AG04450 (cell line): ENCODE measurements at regions not wholly inside any gene's neighbourhood (a gene's known extent, or its start where the extent isn't known, plus 50 kb on each side); places are given as distances from the start of the nearest gene placed in this dataset.

Experiments used
- CTCF ChIA-PET: fragments of 300-600, 350-600 bp; formaldehyde crosslinking; extraction: SDS; loops from one replicate; lab custom pipeline; 2022; ENCODE audit warnings: antibody characterized with exemption, inconsistent platforms; lab: Charles Lee
- POLR2A ChIA-PET: fragments of 350-600 bp; formaldehyde crosslinking; extraction: SDS; loops from one replicate; lab custom pipeline; 2021; ENCODE audit warnings: antibody characterized with exemption, inconsistent platforms; lab: Yijun Ruan, JAX
- DNase-seq: peaks from one replicate; pipeline ENCODE4 v3.0.0-alpha.2; 2011; ENCODE audit warnings: low read depth, low spot score
- H3K27ac ChIP-seq: one replicate; pipeline ENCODE4 v1.5.1; 2012; ENCODE audit warnings: low read depth, low read length, control low read depth
- H3K27me3 ChIP-seq: one replicate; pipeline ENCODE4 v1.6.0; 2012; ENCODE audit warnings: low read length; ENCODE audit not compliant: control insufficient read depth, insufficient read depth
- H3K4me3 ChIP-seq: 2 replicates; pipeline ENCODE4 v1.5.1; 2011; ENCODE audit warnings: mild to moderate bottlenecking, low read depth, low read length, control low read depth
- H3K9me3 ChIP-seq: 2 replicates; pipeline ENCODE4 v1.5.1; 2012; ENCODE audit warnings: low read length; ENCODE audit not compliant: control insufficient read depth, insufficient read depth
- CTCF ChIP-seq: IDR thresholded peaks from 2 replicates; pipeline ENCODE4 v1.5.1; 2011; ENCODE audit warnings: low read depth, low read length, control low read depth, inconsistent platforms

- H3K27ac ChIP-seq = no peak overlapping the region
- no peak overlapping the region for H3K4me3 ChIP-seq
- ChIA-PET CTCF (no interaction called here), POLR2A (no interaction called here)
- no peak for TF ChIP-seq CTCF
- H3K27me3 ChIP-seq = no peaks in the 10 kb centered on the region
- H3K9me3 ChIP-seq = no peaks in the 10 kb centered on the region; the same call in 1 of the 2 replicates
- no peak for DNase-seq
Observed at GRCh38 chr10:63887600-63888370, 366.6 kb downstream of the REEP3 start.

- CTCF ChIA-PET = no interaction called here
- no peaks in the 10 kb centered on the region for H3K27me3 ChIP-seq
- no peaks in the 10 kb centered on the region; the same call in 1 of the 2 replicates for H3K9me3 ChIP-seq
Observed at GRCh38 chr10:63889803-63890202, 368.6 kb downstream of the REEP3 start.

GRCh38 chr10:63896992-63897391, 375.8 kb downstream of the REEP3 start:
- TF ChIP-seq CTCF = no peak
- no peak for DNase-seq
- Histone ChIP-seq H3K9me3 (no peaks in the 10 kb centered on the region), H3K27me3 (no peaks in the 10 kb centered on the region), H3K4me3 (no peak overlapping the region), H3K27ac (no peak overlapping the region)
- CTCF ChIA-PET = no interaction called here
- POLR2A ChIA-PET = no interaction called here

More at GRCh38 chr10:63889803-63890202, 368.6 kb downstream of the REEP3 start:
- no peak for TF ChIP-seq CTCF
- Histone ChIP-seq H3K4me3 (no peak overlapping the region), H3K27ac (no peak overlapping the region)
- DNase-seq = no peak
- POLR2A ChIA-PET = no interaction called here

DNA sequence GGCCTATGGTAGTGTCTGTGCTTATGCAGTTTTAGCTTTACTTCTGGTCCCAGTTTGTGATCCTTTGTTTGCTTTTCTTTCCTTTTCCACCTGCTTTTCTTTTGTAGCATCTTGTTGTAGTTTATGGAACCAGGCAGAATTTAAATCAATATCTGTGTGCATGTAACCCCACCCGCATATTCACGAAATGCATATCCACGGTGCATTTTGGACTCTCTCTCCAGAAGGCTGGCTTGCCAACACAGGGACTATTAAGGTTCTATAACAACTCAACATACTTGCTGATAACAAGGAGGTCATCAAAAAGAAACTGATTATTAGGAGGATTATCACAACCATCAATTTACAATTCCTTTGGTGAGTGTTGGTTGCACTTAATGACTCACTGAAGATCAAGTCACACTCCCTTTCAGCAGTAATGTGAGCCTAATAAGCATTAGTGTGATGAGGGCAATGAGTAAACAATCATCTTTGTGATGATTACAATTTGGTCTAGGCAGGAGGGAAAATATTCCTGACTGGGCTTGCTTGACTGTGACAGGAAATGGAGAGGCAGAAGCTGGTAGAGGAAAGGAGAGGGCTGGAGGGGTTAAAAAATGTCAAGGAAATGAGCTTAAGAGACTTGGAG, 378.6 kb downstream of the REEP3 start:
- no peak overlapping the region for H3K4me3 ChIP-seq
- no peak overlapping the region for H3K27ac ChIP-seq
- ChIA-PET CTCF (interaction anchor here (1.6 kb wide), 1 partner anchor 33 kb away, joined by 4 read pairs; no protein-coding TSS in a partner anchor), POLR2A (no interaction called here)
- H3K27me3 ChIP-seq = no peaks in the 10 kb centered on the region
- DNase-seq = no peak
- no peak for TF ChIP-seq CTCF
- H3K9me3 ChIP-seq = no peaks in the 10 kb centered on the region

GRCh38 chr10:63901228-63901627, 380.0 kb downstream of the REEP3 start:
- Histone ChIP-seq H3K27me3 (no peaks in the 10 kb centered on the region), H3K27ac (no peak overlapping the region), H3K9me3 (no peaks in the 10 kb centered on the region), H3K4me3 (no peak overlapping the region)
- ChIA-PET POLR2A (no interaction called here), CTCF (interaction anchor here (1.6 kb wide), 1 partner anchor 34 kb away, joined by 4 read pairs; no protein-coding TSS in a partner anchor)
- no peak; the same call in 1 of the 2 replicates for TF ChIP-seq CTCF
- DNase-seq = no peak
